ENCODE measurements at regions not wholly inside any gene's neighbourhood (a gene's known extent, or its start where the extent isn't known, plus 50 kb on each side); places are given as distances from the start of the nearest gene placed in this dataset.
"Not testable (repeated sequence)": the region's sequence is repeated elsewhere in the genome, so short reads cannot be mapped to it uniquely, and the experiment has no call there.

- DNase-seq (ENCODE audit: low read depth in 2 of 2) = no peak
Measured at GRCh38 chr2:34724107-34724506, 1125.0 kb upstream of the FAM98A start.

- DNase-seq (ENCODE audit: low read depth in 2 of 2) = no peak
Measured at GRCh38 chr2:34723683-34724082, 1124.6 kb upstream of the FAM98A start.

- no peak for DNase-seq (ENCODE audit: low read depth in 2 of 2)
Measured at GRCh38 chr2:34719206-34719605, 1120.1 kb upstream of the FAM98A start.

GRCh38 chr2:34705551-34706247 lies 1106.6 kb upstream of the FAM98A start:
- no peak for DNase-seq (ENCODE audit: low read depth in 2 of 2)

- no peak for DNase-seq (ENCODE audit: low read depth in 2 of 2)
Measured at GRCh38 chr2:34703292-34703691, 1104.2 kb upstream of the FAM98A start.

GRCh38 chr2:34702391-34702790 lies 1103.3 kb upstream of the FAM98A start:
- DNase-seq (ENCODE audit: low read depth in 2 of 2) = not testable (repeated sequence)

GRCh38 chr2:34677591-34677990 lies 1078.5 kb upstream of the FAM98A start:
- DNase-seq (ENCODE audit: low read depth in 2 of 2) = not testable (repeated sequence)

GRCh38 chr2:34677119-34677531 lies 1078.0 kb upstream of the FAM98A start:
- DNase-seq (ENCODE audit: low read depth in 2 of 2) = not testable (repeated sequence)

GRCh38 chr2:34670482-34670881 lies 1071.4 kb upstream of the FAM98A start:
- DNase-seq (ENCODE audit: low read depth in 2 of 2) = no peak

- no peak for DNase-seq (ENCODE audit: low read depth in 2 of 2)
Measured at GRCh38 chr2:34666821-34667220, 1067.7 kb upstream of the FAM98A start.

- DNase-seq (ENCODE audit: low read depth in 2 of 2) = no peak
Measured at GRCh38 chr2:34664266-34664665, 1065.2 kb upstream of the FAM98A start.

GRCh38 chr2:34663314-34663713 lies 1064.2 kb upstream of the FAM98A start:
- no peak for DNase-seq (ENCODE audit: low read depth in 2 of 2)

GRCh38 chr2:34660741-34661140 lies 1061.6 kb upstream of the FAM98A start:
- DNase-seq (ENCODE audit: low read depth in 2 of 2) = no peak

- DNase-seq (ENCODE audit: low read depth in 2 of 2) = no peak
Measured at GRCh38 chr2:34656632-34657031, 1057.5 kb upstream of the FAM98A start.

- no peak for DNase-seq (ENCODE audit: low read depth in 2 of 2)
Measured at GRCh38 chr2:34652636-34653035, 1053.5 kb upstream of the FAM98A start.

- DNase-seq (ENCODE audit: low read depth in 2 of 2) = no peak
Measured at GRCh38 chr2:34646901-34647300, 1047.8 kb upstream of the FAM98A start.

- DNase-seq (ENCODE audit: low read depth in 2 of 2) = no peak
Measured at GRCh38 chr2:34632327-34632726, 1033.2 kb upstream of the FAM98A start.

GRCh38 chr2:34627003-34627402 lies 1027.9 kb upstream of the FAM98A start:
- DNase-seq (ENCODE audit: low read depth in 2 of 2) = no peak

- no peak for DNase-seq (ENCODE audit: low read depth in 2 of 2)
Measured at GRCh38 chr2:34604164-34604563, 1005.1 kb upstream of the FAM98A start.

GRCh38 chr2:34602262-34602661 lies 1003.2 kb upstream of the FAM98A start:
- DNase-seq (ENCODE audit: low read depth in 2 of 2) = no peak

- no peak for DNase-seq (ENCODE audit: low read depth in 2 of 2)
Measured at GRCh38 chr2:34601561-34601960, 1002.5 kb upstream of the FAM98A start.

- DNase-seq (ENCODE audit: low read depth in 2 of 2) = no peak
Measured at GRCh38 chr2:34578641-34579040, 979.5 kb upstream of the FAM98A start.

GRCh38 chr2:34570266-34570872 lies 971.3 kb upstream of the FAM98A start:
- no peak for DNase-seq (ENCODE audit: low read depth in 2 of 2)

GRCh38 chr2:34567128-34567527 lies 968.0 kb upstream of the FAM98A start:
- no peak for DNase-seq (ENCODE audit: low read depth in 2 of 2)

Measured in stimulated activated CD4-positive, alpha-beta T cell treated with anti-CD3 and anti-CD28 coated beads, Interleukin-15, amount 100 ng/mL, for 48 hours (primary cell).